GM18520 (cell line): ENCODE measurements at regions not wholly inside any gene's neighbourhood (a gene's known extent, or its start where the extent isn't known, plus 50 kb on each side); places are given as distances from the start of the nearest gene placed in this dataset.
A peak's percentile ranks its signal among the peaks of the same experiment; 100 is the strongest.
"Not testable (repeated sequence)": the region's sequence is repeated elsewhere in the genome, so short reads cannot be mapped to it uniquely, and the experiment has no call there.

Experiments
- ATAC-seq: cut with Tn5 transposase; IDR thresholded peaks from one replicate; pipeline ENCODE4 v1.9.1; 2021; ENCODE audit not compliant: unreplicated experiment

DNA sequence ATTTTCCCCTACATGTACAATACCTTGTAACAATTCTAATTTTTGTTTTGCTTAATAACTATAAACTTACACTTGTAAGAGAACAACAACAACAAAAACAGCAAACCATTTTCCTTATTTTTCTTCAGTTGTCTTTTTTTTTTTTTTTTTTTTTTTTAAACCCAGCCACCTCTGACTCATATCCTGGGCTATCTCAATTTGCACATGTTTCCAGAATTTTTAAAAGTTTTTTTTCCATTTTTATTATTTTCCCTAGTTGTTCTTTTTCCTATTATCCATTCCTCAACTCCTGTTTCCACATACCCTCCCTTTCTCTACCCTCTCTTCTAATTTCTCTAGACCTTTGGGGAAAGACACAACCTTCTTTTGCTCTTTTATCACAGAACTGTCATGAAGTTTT is 112.5 kb downstream of the EFEMP1 start:
- ATAC-seq, result no peak

DNA sequence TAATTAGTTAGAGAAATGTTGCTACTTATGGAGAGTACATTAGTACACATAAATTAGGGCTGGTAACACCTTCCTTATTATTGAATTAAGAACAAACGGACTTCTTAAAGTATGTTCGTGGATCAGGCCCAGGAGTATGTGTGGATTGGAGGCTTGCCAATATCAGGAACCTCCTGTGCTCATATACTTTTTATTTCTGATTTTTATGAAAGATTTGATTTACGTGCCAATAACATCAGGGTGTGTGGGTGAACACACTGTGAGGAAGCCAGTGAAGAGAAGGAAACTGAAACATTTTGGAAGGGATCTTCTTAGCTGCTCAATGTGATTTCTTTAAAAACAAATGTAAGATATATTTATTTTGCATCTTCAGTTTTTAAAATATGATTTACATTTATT is 113.0 kb downstream of the EFEMP1 start:
- ATAC-seq, result no peak

DNA sequence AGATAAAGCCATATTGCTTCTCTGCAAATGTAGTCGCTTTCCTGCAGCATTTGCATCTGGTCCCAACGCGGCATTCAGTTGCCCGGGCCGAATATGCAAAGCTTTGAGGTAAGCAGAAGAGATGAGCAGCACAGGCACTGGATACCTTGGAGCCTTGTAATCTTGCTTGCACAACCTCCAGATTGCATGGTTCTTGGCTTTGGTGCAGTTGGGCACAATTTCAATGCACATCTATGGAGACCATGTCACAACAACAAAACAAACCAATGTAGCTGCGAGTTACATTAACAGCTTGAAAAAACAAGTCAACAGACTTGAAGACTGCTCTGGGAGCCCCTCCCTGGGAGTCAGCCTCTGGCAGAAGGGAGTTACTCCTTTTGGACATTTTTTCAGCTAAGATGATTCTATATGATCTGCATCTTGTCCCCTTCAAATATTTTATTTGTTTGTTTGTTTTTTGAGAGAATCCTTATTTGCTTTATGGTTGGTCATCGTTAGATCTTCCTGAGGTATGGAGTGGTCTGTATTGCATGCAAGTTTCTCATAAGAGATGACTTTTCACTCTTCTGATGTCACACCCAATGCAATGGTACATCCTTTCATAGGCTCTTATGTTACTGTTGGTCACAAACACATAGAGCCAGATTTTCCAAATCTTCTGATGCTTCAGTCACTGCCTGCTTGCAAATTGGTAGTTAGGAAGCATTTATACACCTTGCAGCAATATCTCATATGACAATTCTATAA is 113.5 kb downstream of the EFEMP1 start:
- no peak for ATAC-seq

GRCh38 chr2:55807900-55808299 is 114.3 kb upstream of the PNPT1 start:
- no peak for ATAC-seq

DNA sequence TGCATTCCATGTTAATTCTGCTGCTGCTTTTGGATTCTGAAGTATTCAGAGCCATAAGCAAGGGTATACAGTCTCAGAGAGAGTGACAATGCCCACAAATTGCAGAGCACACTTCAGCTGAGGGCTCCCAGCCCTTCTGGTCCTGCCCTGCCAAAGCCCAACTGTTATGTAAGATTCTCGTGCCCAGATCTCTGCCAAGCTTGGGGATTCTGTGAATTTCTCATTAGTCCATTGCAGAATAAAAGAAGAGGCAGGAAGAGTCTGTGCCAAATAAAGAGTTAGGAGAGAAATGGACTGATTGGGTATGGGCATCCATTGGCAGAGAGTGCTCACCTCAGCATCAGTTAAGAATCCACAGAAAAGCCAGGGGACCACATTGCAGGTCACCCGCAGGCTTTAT is 112.0 kb upstream of the PNPT1 start:
- no peak for ATAC-seq

GRCh38 chr2:55804535-55804934 is 110.9 kb upstream of the PNPT1 start:
- ATAC-seq, result no peak

GRCh38 chr2:55802067-55802466 is 108.4 kb upstream of the PNPT1 start:
- no peak for ATAC-seq

DNA sequence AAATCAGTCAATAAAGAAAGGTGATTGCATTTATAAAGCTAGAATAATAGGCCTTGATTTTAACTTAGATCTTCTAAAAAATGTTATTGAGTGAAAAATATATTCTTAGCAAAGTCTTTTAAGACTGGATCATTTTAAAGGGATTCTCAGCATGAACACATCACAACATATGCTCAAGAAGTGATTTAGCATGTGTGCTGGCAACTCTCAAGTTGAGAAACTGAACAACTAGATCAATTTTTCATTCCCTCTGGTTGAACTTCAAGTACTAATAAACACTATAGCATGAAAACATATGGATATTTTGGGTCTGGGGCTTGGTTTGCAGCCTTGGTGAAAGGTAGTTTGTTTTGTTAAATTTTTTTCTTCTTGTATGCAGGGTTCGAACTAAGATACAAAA is 107.8 kb upstream of the PNPT1 start:
- no peak for ATAC-seq

- ATAC-seq, result not testable (repeated sequence)
Measured at GRCh38 chr2:55799624-55800023, 106.0 kb upstream of the PNPT1 start.

- ATAC-seq, result no peak
Measured at GRCh38 chr2:55796121-55796520, 102.5 kb upstream of the PNPT1 start.

DNA sequence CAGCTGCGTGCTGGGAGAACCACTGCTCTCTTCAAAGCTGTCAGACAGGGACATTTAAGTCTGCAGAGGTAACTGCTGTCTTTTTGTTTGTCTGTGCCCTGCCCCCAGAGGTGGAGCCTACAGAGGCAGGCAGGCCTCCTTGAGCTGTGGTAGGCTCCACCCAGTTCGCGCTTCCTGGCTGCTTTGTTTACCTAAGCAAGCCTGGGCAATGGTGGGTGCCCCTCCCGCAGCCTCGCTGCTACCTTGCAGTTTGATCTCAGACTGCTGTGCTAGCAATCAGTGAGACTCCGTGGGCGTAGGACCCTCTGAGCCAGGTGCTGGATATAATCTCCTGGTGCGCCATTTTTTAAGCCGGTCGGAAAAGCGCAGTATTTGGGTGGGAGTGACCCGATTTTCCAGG is 100.0 kb upstream of the PNPT1 start:
- not testable (repeated sequence) for ATAC-seq

- ATAC-seq, result no peak
Measured at GRCh38 chr2:55786280-55786679, 92.6 kb upstream of the PNPT1 start.

DNA sequence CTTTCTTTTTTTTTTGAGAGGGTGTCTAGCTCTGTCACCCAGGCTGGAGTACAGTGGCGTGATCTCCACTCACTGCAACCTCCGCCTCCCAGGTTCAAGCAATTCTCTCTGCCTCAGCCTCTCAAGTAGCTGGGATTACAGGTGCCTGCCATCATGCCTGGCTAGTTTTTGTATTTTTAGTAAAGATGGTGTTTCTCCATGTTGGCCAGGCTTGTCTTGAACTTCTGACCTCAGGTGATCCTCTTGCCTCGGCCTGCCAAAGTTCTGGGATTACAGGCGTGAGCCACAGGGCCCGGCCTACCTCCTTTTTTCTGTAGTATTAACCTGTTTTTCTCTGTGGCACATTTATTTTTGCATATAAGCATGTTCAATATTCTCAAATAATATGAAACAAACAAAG is 90.1 kb upstream of the PNPT1 start:
- ATAC-seq, result not testable (repeated sequence)

DNA sequence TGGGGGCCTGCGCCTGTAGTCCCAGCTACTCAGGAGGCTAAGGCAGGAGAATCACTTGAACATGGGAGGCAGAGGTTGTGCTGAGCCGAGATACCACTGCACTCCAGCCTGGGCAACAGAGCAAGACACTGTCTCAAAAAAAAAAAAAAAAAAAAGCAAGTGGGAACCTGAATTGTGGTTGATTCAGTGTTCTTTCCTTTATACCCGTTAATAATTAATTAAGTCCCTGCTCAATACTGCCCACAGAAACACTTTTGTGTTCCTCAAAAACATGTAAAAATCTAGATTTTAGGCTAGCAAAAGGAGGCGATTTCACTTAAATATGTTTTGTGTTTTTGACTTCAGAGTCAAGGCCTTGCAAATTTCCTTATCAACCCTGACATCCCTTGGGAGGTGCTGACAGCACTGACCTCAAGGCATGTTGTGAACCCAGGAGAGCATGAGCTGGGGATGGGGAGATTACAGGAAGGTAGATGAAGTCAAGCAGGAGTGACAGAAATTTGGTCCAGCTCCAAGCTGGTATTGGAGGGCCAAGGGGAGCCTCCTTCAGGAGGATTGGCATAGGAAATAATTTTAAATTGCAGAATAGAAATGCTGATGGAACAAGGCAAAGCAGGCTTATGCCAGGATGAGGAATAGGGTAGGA is 89.0 kb upstream of the PNPT1 start:
- ATAC-seq, result no peak

DNA sequence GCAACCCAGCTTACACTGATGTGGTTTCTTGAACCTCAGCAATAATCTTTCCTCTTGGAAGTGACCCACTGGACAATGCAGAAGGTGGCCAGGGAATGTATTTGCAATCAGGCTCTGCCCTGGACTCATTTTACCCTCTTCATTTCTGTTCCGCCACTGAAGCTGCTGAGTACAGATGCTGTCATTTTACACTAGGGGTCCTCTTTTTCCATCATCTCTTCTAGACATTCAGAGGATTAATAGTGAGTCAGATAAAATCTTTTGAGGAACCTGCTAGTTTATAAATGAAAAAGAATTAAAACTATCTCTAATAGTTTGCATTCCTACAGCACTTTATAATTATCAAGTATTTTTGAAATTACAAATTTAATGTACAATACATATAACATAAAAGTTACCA is 87.9 kb upstream of the PNPT1 start:
- no peak for ATAC-seq

GRCh38 chr2:55780697-55781096 is 87.1 kb upstream of the PNPT1 start:
- no peak for ATAC-seq

DNA sequence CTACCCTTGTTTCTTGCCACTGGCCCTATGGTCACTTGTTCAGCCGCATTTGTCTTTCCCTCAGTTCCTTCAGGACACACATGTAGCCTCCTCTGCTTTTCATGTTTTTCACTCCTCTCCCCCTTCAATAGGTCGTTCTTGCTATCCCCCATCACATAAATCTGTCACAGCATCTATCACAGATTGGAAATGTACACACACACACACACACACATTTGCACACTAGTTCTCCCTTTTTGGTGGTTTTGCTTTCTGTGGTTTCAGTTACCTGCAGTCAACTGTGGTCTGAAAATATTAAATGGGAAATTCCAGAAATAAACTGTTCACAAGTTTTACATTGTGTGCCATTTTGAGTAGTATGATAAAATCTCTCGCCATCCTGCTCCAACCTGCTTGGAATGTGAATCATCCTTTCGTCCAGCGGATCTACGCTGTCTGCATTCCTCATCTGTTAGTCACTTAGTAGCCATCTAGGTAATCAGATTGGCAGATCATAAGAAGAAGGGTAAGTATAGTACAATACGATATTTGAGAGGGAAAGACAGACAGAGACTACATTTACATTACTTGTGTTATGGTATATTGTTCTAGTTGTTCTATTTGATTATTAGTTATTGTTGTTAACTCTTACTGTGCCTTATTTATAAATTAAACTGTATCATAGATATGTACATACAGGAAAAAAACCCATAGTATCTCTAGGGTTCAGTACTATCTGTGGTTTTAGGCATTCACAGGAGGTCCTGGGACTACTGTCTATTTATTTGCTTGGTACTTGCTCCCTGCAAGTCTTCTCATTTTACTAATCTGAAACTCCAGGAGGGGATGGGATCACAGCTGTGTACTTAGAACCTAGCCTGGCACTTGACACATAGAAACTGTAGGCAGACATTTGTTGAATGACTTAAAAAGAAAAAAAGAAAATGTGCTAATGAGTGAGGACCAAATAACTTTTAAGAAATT is 86.1 kb upstream of the PNPT1 start:
- no peak for ATAC-seq

GRCh38 chr2:55776966-55777365 is 83.3 kb upstream of the PNPT1 start:
- no peak for ATAC-seq

- no peak for ATAC-seq
Measured at GRCh38 chr2:55776479-55776878, 82.8 kb upstream of the PNPT1 start.

DNA sequence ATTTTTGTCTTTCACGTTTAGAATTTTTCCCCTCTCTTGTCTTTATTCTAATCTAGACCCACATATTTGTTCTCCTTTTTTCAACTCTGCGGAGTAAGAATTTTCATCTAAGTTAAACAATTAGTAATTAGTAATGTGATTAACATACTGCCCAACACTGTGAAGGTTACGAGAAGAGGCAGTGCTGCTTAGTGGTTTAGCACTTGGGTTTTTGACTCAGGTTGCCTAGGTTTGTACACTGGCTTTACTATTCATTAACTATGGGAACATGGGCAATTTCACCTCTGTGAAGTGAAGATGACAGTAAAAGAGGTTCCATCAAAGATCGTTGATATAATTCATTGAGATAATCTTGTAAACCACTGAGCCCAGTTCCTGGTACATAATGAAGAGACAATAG is 82.2 kb upstream of the PNPT1 start:
- peak; percentile 70 for ATAC-seq

DNA sequence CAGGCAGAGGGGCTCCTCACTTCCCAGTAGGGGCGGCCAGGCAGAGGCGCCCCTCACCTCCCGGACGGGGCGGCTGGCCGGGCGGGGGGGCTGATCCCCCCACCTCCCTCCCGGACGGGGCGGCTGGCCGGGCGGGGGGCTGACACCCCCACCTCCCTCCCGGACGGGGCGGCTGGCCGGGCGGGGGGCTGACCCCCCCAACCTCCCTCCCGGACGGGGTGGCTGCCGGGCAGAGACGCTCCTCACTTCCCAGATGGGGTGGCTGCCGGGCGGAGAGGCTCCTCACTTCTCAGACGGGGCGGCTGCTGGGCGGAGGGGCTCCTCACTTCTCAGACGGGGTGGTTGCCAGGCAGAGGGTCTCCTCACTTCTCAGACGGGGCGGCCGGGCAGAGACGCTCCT is 80.0 kb upstream of the PNPT1 start:
- ATAC-seq, result not testable (repeated sequence)
